ENCODE measurements at regions not wholly inside any gene's neighbourhood (a gene's known extent, or its start where the extent isn't known, plus 50 kb on each side); places are given as distances from the start of the nearest gene placed in this dataset.

- no peaks in the 10 kb centered on the region for H3K27me3 ChIP-seq (replicated peaks; ENCODE audit: control insufficient read depth, insufficient read depth, low read length)
- H3K4me3 ChIP-seq (replicated peaks; ENCODE audit: low read depth, low read length): no peak overlapping the region
- TF ChIP-seq, protein P1, sequence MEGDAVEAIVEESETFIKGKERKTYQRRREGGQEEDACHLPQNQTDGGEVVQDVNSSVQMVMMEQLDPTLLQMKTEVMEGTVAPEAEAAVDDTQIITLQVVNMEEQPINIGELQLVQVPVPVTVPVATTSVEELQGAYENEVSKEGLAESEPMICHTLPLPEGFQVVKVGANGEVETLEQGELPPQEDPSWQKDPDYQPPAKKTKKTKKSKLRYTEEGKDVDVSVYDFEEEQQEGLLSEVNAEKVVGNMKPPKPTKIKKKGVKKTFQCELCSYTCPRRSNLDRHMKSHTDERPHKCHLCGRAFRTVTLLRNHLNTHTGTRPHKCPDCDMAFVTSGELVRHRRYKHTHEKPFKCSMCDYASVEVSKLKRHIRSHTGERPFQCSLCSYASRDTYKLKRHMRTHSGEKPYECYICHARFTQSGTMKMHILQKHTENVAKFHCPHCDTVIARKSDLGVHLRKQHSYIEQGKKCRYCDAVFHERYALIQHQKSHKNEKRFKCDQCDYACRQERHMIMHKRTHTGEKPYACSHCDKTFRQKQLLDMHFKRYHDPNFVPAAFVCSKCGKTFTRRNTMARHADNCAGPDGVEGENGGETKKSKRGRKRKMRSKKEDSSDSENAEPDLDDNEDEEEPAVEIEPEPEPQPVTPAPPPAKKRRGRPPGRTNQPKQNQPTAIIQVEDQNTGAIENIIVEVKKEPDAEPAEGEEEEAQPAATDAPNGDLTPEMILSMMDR (IDR thresholded peaks at IDR 0.05; ENCODE audit: insufficient read depth, low read length, poor library complexity, severe bottlenecking): no peak
- no peak for DNase-seq (ENCODE audit: extremely low read depth, insufficient read length)
- H3K36me3 ChIP-seq (ENCODE audit: control insufficient read depth, insufficient read depth, low read length): no peaks in the 10 kb centered on the region
Observed at GRCh38 chr4:17097362-17097761, 198.9 kb upstream of the LDB2 start.

DNA sequence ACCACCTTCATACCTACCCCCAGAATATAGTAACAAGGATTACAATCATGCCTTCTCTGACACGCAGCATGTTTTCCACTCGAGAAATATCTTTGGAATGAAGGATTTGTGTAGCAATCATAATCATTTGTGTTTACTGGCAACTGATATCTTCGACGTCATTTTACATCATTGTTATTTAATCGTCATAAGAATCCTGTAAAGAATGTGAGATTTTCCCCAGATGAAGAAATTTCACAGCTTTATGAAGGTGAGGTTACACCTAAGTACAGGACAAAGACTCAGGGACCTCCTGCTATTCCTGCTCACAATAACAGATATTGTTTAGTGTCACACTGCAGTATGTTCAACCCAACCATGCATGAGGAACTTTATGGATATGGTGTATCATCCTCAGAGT is 198.2 kb upstream of the LDB2 start:
- TF ChIP-seq, protein P1 (IDR thresholded peaks at IDR 0.05; ENCODE audit: insufficient read depth, low read length, poor library complexity, severe bottlenecking): no peak
- H3K27me3 ChIP-seq (replicated peaks; ENCODE audit: control insufficient read depth, insufficient read depth, low read length): no peaks in the 10 kb centered on the region
- DNase-seq (ENCODE audit: extremely low read depth, insufficient read length): no peak
- H3K36me3 ChIP-seq (ENCODE audit: control insufficient read depth, insufficient read depth, low read length): no peaks in the 10 kb centered on the region
- no peak overlapping the region for H3K4me3 ChIP-seq (replicated peaks; ENCODE audit: low read depth, low read length)

DNA sequence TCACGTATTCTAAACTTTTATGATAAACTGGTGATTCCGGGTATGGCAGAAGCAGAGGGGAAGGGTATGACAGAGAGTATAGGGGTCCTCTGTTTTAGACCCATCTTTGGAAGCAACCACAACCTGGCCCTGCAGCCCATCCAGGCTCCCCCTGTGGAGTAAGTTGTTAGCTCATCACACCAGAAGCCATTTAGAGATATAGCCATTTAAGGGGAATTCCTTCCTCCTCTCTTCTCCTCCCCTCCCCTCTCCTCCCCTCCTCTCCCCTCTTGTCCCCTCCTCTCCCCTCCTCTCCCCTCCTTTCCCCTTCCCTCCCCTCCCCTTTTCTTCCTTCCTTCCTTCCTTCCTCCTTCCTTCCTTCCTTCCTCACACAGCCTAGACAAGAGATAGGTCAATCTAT is 197.3 kb upstream of the LDB2 start:
- H3K4me3 ChIP-seq (replicated peaks; ENCODE audit: low read depth, low read length): no peak overlapping the region
- no peaks in the 10 kb centered on the region for H3K36me3 ChIP-seq (ENCODE audit: control insufficient read depth, insufficient read depth, low read length)
- TF ChIP-seq, protein P1 (IDR thresholded peaks at IDR 0.05; ENCODE audit: insufficient read depth, low read length, poor library complexity, severe bottlenecking): no peak
- H3K27me3 ChIP-seq (replicated peaks; ENCODE audit: control insufficient read depth, insufficient read depth, low read length): no peaks in the 10 kb centered on the region
- no peak for DNase-seq (ENCODE audit: extremely low read depth, insufficient read length)

DNA sequence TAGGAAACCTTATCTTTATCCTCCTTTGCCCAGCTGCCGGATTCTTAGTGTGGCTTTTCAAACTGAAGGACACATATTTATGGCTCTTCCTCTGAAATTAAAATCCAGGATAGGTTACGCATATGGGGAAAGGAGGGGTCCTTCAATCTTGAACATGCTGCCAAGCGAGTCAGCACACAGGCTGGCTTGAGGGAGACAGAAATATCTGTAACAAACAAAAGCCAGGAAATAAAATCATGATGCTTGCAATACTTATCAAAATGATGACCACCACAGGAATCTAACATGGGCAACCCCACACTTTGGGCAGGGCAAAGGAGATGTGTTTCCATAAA is 196.4 kb upstream of the LDB2 start:
- H3K4me3 ChIP-seq (replicated peaks; ENCODE audit: low read depth, low read length): no peak overlapping the region
- TF ChIP-seq, protein P1 (IDR thresholded peaks at IDR 0.05; ENCODE audit: insufficient read depth, low read length, poor library complexity, severe bottlenecking): no peak
- H3K36me3 ChIP-seq (ENCODE audit: control insufficient read depth, insufficient read depth, low read length): no peaks in the 10 kb centered on the region
- DNase-seq (ENCODE audit: extremely low read depth, insufficient read length): no peak
- no peaks in the 10 kb centered on the region for H3K27me3 ChIP-seq (replicated peaks; ENCODE audit: control insufficient read depth, insufficient read depth, low read length)

DNA sequence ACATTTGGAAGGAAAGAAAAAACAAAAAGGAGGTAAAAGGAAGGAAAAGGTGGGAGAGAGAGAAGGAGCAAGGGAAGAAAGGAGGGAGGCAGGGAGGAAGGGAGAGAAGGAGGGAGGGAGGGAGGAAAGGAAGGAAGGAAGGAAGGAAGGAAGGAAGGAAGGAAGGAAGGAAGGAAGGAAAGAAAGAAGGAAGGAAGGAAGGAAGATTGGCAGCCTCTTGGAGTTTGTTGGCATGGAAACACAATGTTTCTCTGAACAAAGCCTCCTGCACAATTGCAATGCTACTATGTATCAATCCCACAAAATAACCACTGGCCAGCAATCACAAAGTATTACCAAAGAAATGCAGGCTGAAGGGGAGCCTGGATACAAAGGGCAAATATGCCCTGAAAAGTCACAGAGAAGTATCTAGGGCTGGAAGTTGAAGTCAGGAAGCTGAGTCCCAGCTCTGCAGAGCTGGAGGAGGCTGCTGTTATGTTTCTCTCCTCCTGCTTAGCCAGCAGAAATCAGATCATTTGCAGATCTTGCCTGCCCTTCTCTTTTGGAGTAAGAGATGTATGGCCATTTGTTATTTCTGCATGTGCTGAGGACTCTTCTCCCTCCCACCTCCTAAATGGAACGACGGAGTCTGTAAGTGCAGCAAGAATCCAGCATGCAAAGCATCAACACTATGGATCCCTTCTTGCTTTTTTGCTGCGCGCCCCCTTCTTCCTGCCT is 195.9 kb upstream of the LDB2 start:
- Histone ChIP-seq H3K4me3 (replicated peaks; ENCODE audit: low read depth, low read length) (no peak overlapping the region), H3K36me3 (ENCODE audit: control insufficient read depth, insufficient read depth, low read length) (no peaks in the 10 kb centered on the region), H3K27me3 (replicated peaks; ENCODE audit: control insufficient read depth, insufficient read depth, low read length) (no peaks in the 10 kb centered on the region)
- TF ChIP-seq, protein P1 (IDR thresholded peaks at IDR 0.05; ENCODE audit: insufficient read depth, low read length, poor library complexity, severe bottlenecking): no peak
- no peak for DNase-seq (ENCODE audit: extremely low read depth, insufficient read length)

DNA sequence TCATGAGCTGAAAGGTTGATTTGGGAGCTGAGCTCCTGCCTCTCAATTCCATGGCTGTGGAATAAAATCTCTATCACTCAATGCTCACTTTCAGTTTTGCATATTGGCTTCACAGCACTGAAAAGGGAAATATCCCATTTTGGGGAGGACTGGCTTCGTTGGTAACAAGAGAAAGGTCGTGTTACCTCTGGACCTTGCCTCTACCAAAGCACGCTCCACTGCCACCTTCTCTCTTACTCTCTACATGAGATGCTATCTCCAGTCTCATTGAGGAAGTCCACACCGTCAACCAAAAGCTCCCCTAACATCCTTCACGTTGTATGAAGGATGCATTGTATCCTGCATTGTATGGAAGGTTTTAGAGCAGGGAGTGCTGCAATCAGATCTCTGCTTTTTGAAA is 195.0 kb upstream of the LDB2 start:
- H3K36me3 ChIP-seq (ENCODE audit: control insufficient read depth, insufficient read depth, low read length): no peaks in the 10 kb centered on the region
- TF ChIP-seq, protein P1 (IDR thresholded peaks at IDR 0.05; ENCODE audit: insufficient read depth, low read length, poor library complexity, severe bottlenecking): no peak
- no peak for DNase-seq (ENCODE audit: extremely low read depth, insufficient read length)
- 0 out of 2 replicates have a peak overlapping the region, but pooled peaks have one; percentile 10 for H3K4me3 ChIP-seq (replicated peaks; ENCODE audit: low read depth, low read length)
- H3K27me3 ChIP-seq (replicated peaks; ENCODE audit: control insufficient read depth, insufficient read depth, low read length): no peaks in the 10 kb centered on the region
